ENCODE measurements at regions not wholly inside any gene's neighbourhood (a gene's known extent, or its start where the extent isn't known, plus 50 kb on each side); places are given as distances from the start of the nearest gene placed in this dataset.

DNA sequence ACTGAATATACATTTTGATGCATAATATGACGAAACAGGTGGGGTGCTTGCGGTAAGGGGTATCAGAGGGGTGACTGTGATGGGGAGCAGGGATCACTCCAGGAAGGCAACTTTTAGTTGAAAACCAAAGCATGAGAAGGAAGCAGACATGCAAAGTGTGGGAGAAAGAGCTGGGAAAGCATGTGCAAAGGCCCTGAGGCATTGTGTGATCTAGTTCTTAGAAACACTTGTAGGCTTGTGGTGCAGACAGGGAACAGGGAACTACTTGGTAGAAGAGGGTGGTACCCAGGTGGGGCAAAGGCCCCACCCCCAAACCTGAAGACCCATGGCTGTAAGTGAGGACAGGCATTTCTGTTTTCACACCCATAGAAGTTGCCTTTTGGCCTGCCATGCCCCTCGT lies 459.9 kb upstream of the EEF2KMT start:
- TF ChIP-seq, protein P1, sequence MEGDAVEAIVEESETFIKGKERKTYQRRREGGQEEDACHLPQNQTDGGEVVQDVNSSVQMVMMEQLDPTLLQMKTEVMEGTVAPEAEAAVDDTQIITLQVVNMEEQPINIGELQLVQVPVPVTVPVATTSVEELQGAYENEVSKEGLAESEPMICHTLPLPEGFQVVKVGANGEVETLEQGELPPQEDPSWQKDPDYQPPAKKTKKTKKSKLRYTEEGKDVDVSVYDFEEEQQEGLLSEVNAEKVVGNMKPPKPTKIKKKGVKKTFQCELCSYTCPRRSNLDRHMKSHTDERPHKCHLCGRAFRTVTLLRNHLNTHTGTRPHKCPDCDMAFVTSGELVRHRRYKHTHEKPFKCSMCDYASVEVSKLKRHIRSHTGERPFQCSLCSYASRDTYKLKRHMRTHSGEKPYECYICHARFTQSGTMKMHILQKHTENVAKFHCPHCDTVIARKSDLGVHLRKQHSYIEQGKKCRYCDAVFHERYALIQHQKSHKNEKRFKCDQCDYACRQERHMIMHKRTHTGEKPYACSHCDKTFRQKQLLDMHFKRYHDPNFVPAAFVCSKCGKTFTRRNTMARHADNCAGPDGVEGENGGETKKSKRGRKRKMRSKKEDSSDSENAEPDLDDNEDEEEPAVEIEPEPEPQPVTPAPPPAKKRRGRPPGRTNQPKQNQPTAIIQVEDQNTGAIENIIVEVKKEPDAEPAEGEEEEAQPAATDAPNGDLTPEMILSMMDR (IDR thresholded peaks at IDR 0.05): no peak
- TF ChIP-seq POLR2A (IDR thresholded peaks at IDR 0.05): no peak
